Gastrocnemius medialis (tissue), 4 donors: ENCODE measurements at regions not wholly inside any gene's neighbourhood (a gene's known extent, or its start where the extent isn't known, plus 50 kb on each side); places are given as distances from the start of the nearest gene placed in this dataset.

Source experiments
- ATAC-seq, 2 donors: fragments of 150-250 bp; one replicate each; pipeline ENCODE4 v1.9.1; 2016
- DNase-seq, 2 donors: peaks; one replicate each; pipeline ENCODE4 v3.0.0-alpha.2; 2019
- H3K27ac ChIP-seq, 4 donors: fragments of 200-600 bp; sonication (generic); 1 replicate in 1 of 4; 2 replicates in 3 of 4; pipeline ENCODE4 v1.5.1; 2016 to 2018; ENCODE audit warnings: mild to moderate bottlenecking in 2 of 4, moderate library complexity in 1 of 4
- H3K27me3 ChIP-seq, 3 donors: fragments of 200-600 bp; sonication (generic) in 2 of 3; 1 replicate in 1 of 3; 2 replicates in 2 of 3; pipeline versions ENCODE4 v1.5.1 to v1.6.0; 2016 to 2019; ENCODE audit warnings: mild to moderate bottlenecking in 1 of 3, moderate library complexity in 1 of 3
- H3K36me3 ChIP-seq, 2 donors: fragments of 200-600 bp; sonication (generic) in 1 of 2; one replicate each; pipeline ENCODE4 v1.5.1; 2017 to 2018
- H3K4me1 ChIP-seq, 2 donors: fragments of 200-600 bp; sonication (generic) in 1 of 2; one replicate each; pipeline ENCODE4 v1.5.1; 2016 to 2017; ENCODE audit warnings: mild to moderate bottlenecking in 2 of 2
- H3K4me3 ChIP-seq, 4 donors: fragments of 200-600 bp; sonication (generic) in 3 of 4; 1 replicate in 1 of 4; 2 replicates in 3 of 4; pipeline ENCODE4 v1.5.1; 2016 to 2019; ENCODE audit warnings: mild to moderate bottlenecking in 2 of 4
- H3K9me3 ChIP-seq, 3 donors: fragments of 200-600 bp; sonication (generic) in 2 of 3; 1 replicate in 1 of 3; 2 replicates in 2 of 3; pipeline ENCODE4 v1.5.1; 2016 to 2019
- CTCF ChIP-seq, 5 experiments: fragments of 450-650 bp in 3 of 5; fragments of 200-600 bp in 2 of 5; sonication (generic) in 2 of 5; IDR thresholded peaks in 4 of 5; conservative IDR thresholded peaks in 1 of 5; 1 replicate in 4 of 5; 2 replicates in 1 of 5; pipeline ENCODE4 v1.5.1; 2016 to 2019; ENCODE audit warnings: antibody characterized with exemption in 5 of 5, mild to moderate bottlenecking in 3 of 5, moderate library complexity in 3 of 5
- POLR2A ChIP-seq, 2 donors: fragments of 450-650 bp; IDR thresholded peaks; one replicate each; pipeline ENCODE4 v1.6.1; 2017; ENCODE audit warnings: antibody characterized with exemption in 2 of 2, mild to moderate bottlenecking in 2 of 2, moderate library complexity in 2 of 2
- in situ Hi-C, 4 donors: fragments of 200-750 bp; cut with MboI; loops; one replicate each; pipeline versions ENCODE4 v1.15.0 to v1.8.0; 2017; ENCODE audit warnings: low sequenced_read_pairs in 4 of 4
- intact Hi-C: fragments of 100-400 bp; cut with DNase I; formaldehyde crosslinking; loops from one replicate; pipeline ENCODE4 v1.15.1; 2023; ENCODE audit warnings: low total_unique reads

GRCh38 chr9:108413809-108414208 is 442.0 kb downstream of the ACTL7B start:
- H3K27ac ChIP-seq = no peak overlapping the region
- H3K27me3 ChIP-seq = no peaks in the 10 kb centered on the region
- no peak for DNase-seq
- ATAC-seq = no peak
- no peaks in the 10 kb centered on the region for H3K36me3 ChIP-seq
- no peaks in the 10 kb centered on the region for H3K9me3 ChIP-seq
- no peak for TF ChIP-seq POLR2A (IDR thresholded peaks at IDR 0.05)
- TF ChIP-seq CTCF (IDR thresholded peaks at IDR 0.05 in 4 of 5, conservative IDR thresholded peaks at IDR 0.05 in 1 of 5) = no peak
- no peak overlapping the region for H3K4me3 ChIP-seq
- peaks cover 0 to 5% of the 10 kb centered on the region in 2 donors for H3K4me1 ChIP-seq
- intact Hi-C loops = no loop called here
- in situ Hi-C loops = no loop called here

GRCh38 chr9:108412755-108413154 is 443.0 kb downstream of the ACTL7B start:
- no peak overlapping the region for H3K27ac ChIP-seq
- ATAC-seq = no peak

GRCh38 chr9:108411632-108412031 is 444.2 kb downstream of the ACTL7B start:
- no peak overlapping the region for H3K27ac ChIP-seq
- H3K4me1 ChIP-seq = no peaks in the 10 kb centered on the region
- no peaks in the 10 kb centered on the region for H3K36me3 ChIP-seq
- intact Hi-C loops (no loop called here), in situ Hi-C loops (no loop called here)
- H3K4me3 ChIP-seq = no peak overlapping the region
- H3K27me3 ChIP-seq = no peaks in the 10 kb centered on the region
- ATAC-seq = no peak
- no peaks in the 10 kb centered on the region for H3K9me3 ChIP-seq
- no peak for DNase-seq
- TF ChIP-seq CTCF (IDR thresholded peaks at IDR 0.05 in 4 of 5, conservative IDR thresholded peaks at IDR 0.05 in 1 of 5) (no peak), POLR2A (IDR thresholded peaks at IDR 0.05) (no peak)

More at GRCh38 chr9:108412755-108413154, 443.0 kb downstream of the ACTL7B start:
- Histone ChIP-seq H3K4me1 (peaks cover 0 to 2% of the 10 kb centered on the region in 2 donors), H3K9me3 (no peaks in the 10 kb centered on the region), H3K4me3 (no peak overlapping the region), H3K36me3 (no peaks in the 10 kb centered on the region), H3K27me3 (no peaks in the 10 kb centered on the region)
- TF ChIP-seq CTCF (IDR thresholded peaks at IDR 0.05 in 4 of 5, conservative IDR thresholded peaks at IDR 0.05 in 1 of 5) (no peak), POLR2A (IDR thresholded peaks at IDR 0.05) (no peak)
- intact Hi-C loops (no loop called here), in situ Hi-C loops (no loop called here)
- DNase-seq = no peak

- Histone ChIP-seq H3K9me3 (no peaks in the 10 kb centered on the region), H3K27ac (no peak overlapping the region), H3K36me3 (no peaks in the 10 kb centered on the region), H3K27me3 (no peaks in the 10 kb centered on the region), H3K4me3 (no peak overlapping the region), H3K4me1 (no peaks in the 10 kb centered on the region)
- intact Hi-C loops = no loop called here
- ATAC-seq (no peak), DNase-seq (no peak)
- TF ChIP-seq POLR2A (IDR thresholded peaks at IDR 0.05) (no peak), CTCF (IDR thresholded peaks at IDR 0.05 in 4 of 5, conservative IDR thresholded peaks at IDR 0.05 in 1 of 5) (no peak)
- in situ Hi-C loops = no loop called here
Measured at GRCh38 chr9:108410161-108410560, 445.6 kb downstream of the ACTL7B start.

GRCh38 chr9:108400297-108400696 is 455.5 kb downstream of the ACTL7B start:
- H3K4me1 ChIP-seq = no peaks in the 10 kb centered on the region
- TF ChIP-seq POLR2A (IDR thresholded peaks at IDR 0.05) = no peak
- TF ChIP-seq CTCF (IDR thresholded peaks at IDR 0.05 in 4 of 5, conservative IDR thresholded peaks at IDR 0.05 in 1 of 5) = peak in 1 of 5 experiments; percentile 21

More at GRCh38 chr9:108400297-108400696, 455.5 kb downstream of the ACTL7B start:
- H3K4me3 ChIP-seq = no peak overlapping the region
- ATAC-seq (no peak), DNase-seq (no peak)
- intact Hi-C loops (no loop called here), in situ Hi-C loops (no loop called here)
- H3K9me3 ChIP-seq = no peaks in the 10 kb centered on the region
- no peaks in the 10 kb centered on the region for H3K36me3 ChIP-seq
- no peaks in the 10 kb centered on the region for H3K27me3 ChIP-seq
- no peak overlapping the region for H3K27ac ChIP-seq
